NCI-H446 treated with DMSO at 0.1 percent for 48 hours (cell line): ENCODE measurements at regions not wholly inside any gene's neighbourhood (a gene's known extent, or its start where the extent isn't known, plus 50 kb on each side); places are given as distances from the start of the nearest gene placed in this dataset.
"Not testable (repeated sequence)": the region's sequence is repeated elsewhere in the genome, so short reads cannot be mapped to it uniquely, and the experiment has no call there.

Experiments used
- DNase-seq: peaks from one replicate; lab custom pipeline; 2025; lab: John Stamatoyannopoulos, UW

- DNase-seq, result no peak
Observed at GRCh38 chr20:57104651-57105204, 161.7 kb downstream of the BMP7 start.

GRCh38 chr20:57106030-57106682 is 160.3 kb downstream of the BMP7 start:
- DNase-seq, result no peak

GRCh38 chr20:57106692-57107091 is 159.7 kb downstream of the BMP7 start:
- no peak for DNase-seq

GRCh38 chr20:57107208-57107607 is 159.2 kb downstream of the BMP7 start:
- DNase-seq, result no peak

GRCh38 chr20:57108218-57108617 is 158.2 kb downstream of the BMP7 start:
- DNase-seq, result no peak

GRCh38 chr20:57108742-57109570 is 157.5 kb downstream of the BMP7 start:
- DNase-seq, result no peak

- no peak for DNase-seq
Observed at GRCh38 chr20:57109571-57109953, 156.9 kb downstream of the BMP7 start.

- DNase-seq, result not testable (repeated sequence)
Observed at GRCh38 chr20:57110121-57111027, 156.1 kb downstream of the BMP7 start.

- DNase-seq, result no peak
Observed at GRCh38 chr20:57111028-57111373, 155.4 kb downstream of the BMP7 start.

GRCh38 chr20:57112448-57112847 is 154.0 kb downstream of the BMP7 start:
- DNase-seq, result no peak

- DNase-seq, result no peak
Observed at GRCh38 chr20:57114290-57115005, 152.0 kb downstream of the BMP7 start.

- DNase-seq, result no peak
Observed at GRCh38 chr20:57117296-57117695, 149.1 kb downstream of the BMP7 start.

GRCh38 chr20:57118107-57118769 is 148.2 kb downstream of the BMP7 start:
- no peak for DNase-seq
